HepG2 (cell line): ENCODE measurements at regions not wholly inside any gene's neighbourhood (a gene's known extent, or its start where the extent isn't known, plus 50 kb on each side); places are given as distances from the start of the nearest gene placed in this dataset.

Experiments used
- CBX5 ChIP-seq: sonication (generic); formaldehyde crosslinking; IDR thresholded peaks from 2 replicates; pipeline ENCODE4 v1.4.0; 2020; ENCODE audit warnings: missing genetic modification reagents, borderline replicate concordance
- CEBPB ChIP-seq: IDR thresholded peaks from 2 replicates; pipeline ENCODE4 v1.6.1; 2011; ENCODE audit warnings: low read depth, low read length, improper control_type of control experiment, borderline replicate concordance
- FOXP1 ChIP-seq, 2 experiments: fragments of 450-650 bp in 1 of 2; IDR thresholded peaks; 2 replicates each; pipeline ENCODE4 v1.6.1; 2017 to 2018; ENCODE audit warnings: antibody characterized with exemption in 1 of 2
- HIVEP1 ChIP-seq: sonication (generic); formaldehyde crosslinking; IDR thresholded peaks from 2 replicates; pipeline ENCODE4 v1.4.0; 2020; ENCODE audit warnings: mild to moderate bottlenecking, missing genetic modification reagents
- HOXA3 ChIP-seq: sonication (generic); formaldehyde crosslinking; IDR thresholded peaks from 2 replicates; pipeline ENCODE4 v1.5.0; 2020; ENCODE audit warnings: missing genetic modification reagents
- MATR3 ChIP-seq: sonication (generic); formaldehyde crosslinking; IDR thresholded peaks from 2 replicates; pipeline ENCODE4 v1.4.0; 2020; ENCODE audit warnings: missing genetic modification reagents
- SIX4 ChIP-seq: sonication (generic); formaldehyde crosslinking; IDR thresholded peaks from 2 replicates; pipeline ENCODE4 v1.4.0; 2020; ENCODE audit warnings: missing genetic modification reagents
- ZNF296 ChIP-seq: sonication (generic); formaldehyde crosslinking; conservative IDR thresholded peaks from 2 replicates; pipeline ENCODE4 v1.5.0; 2020; ENCODE audit warnings: mild to moderate bottlenecking, missing genetic modification reagents
- ZNF530 ChIP-seq: sonication (generic); formaldehyde crosslinking; IDR thresholded peaks from 2 replicates; pipeline ENCODE4 v1.5.0; 2020; ENCODE audit warnings: low read depth, mild to moderate bottlenecking, missing genetic modification reagents
- TF ChIP-seq, protein P1 (sequence below): sonication (generic); formaldehyde crosslinking; IDR thresholded peaks from 2 replicates; pipeline ENCODE4 v1.4.0; 2020; ENCODE audit warnings: missing genetic modification reagents, borderline replicate concordance
- TF ChIP-seq, protein P2 (sequence below): sonication (generic); formaldehyde crosslinking; IDR thresholded peaks from 2 replicates; pipeline ENCODE4 v1.9.0; 2021; ENCODE audit warnings: missing genetic modification reagents, borderline replicate concordance
- TF ChIP-seq, protein P3 (sequence below), 2 experiments: sonication (generic) in 1 of 2; formaldehyde crosslinking in 1 of 2; IDR thresholded peaks; 2 replicates each; pipeline versions ENCODE4 v1.5.1 to v1.6.1; 2011 to 2020; ENCODE audit warnings: borderline replicate concordance in 1 of 2, low read depth in 1 of 2, low read length in 1 of 2, mild to moderate bottlenecking in 1 of 2, missing genetic modification reagents in 1 of 2, moderate library complexity in 1 of 2

DNA sequence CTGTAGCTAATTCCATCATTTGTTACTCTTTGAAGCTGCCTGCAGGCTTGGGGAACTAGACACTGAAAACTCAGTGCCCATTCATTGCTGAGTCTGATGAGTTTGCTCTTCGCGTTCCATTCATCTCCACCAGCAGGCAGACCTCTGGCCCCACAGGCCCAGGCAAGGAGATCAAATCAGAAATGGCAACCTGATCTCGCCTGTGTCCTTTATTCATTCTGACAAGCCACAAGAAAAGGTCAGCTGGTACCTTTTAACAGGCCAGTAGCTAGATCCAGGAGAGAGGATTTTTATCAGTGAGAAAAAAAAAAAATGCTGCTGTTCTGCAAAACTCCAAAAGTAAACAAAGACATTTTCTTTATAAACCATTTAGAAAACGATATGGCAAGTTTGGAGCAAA, 742.5 kb downstream of the ETS1 start (continued):
- TF ChIP-seq, protein P1, sequence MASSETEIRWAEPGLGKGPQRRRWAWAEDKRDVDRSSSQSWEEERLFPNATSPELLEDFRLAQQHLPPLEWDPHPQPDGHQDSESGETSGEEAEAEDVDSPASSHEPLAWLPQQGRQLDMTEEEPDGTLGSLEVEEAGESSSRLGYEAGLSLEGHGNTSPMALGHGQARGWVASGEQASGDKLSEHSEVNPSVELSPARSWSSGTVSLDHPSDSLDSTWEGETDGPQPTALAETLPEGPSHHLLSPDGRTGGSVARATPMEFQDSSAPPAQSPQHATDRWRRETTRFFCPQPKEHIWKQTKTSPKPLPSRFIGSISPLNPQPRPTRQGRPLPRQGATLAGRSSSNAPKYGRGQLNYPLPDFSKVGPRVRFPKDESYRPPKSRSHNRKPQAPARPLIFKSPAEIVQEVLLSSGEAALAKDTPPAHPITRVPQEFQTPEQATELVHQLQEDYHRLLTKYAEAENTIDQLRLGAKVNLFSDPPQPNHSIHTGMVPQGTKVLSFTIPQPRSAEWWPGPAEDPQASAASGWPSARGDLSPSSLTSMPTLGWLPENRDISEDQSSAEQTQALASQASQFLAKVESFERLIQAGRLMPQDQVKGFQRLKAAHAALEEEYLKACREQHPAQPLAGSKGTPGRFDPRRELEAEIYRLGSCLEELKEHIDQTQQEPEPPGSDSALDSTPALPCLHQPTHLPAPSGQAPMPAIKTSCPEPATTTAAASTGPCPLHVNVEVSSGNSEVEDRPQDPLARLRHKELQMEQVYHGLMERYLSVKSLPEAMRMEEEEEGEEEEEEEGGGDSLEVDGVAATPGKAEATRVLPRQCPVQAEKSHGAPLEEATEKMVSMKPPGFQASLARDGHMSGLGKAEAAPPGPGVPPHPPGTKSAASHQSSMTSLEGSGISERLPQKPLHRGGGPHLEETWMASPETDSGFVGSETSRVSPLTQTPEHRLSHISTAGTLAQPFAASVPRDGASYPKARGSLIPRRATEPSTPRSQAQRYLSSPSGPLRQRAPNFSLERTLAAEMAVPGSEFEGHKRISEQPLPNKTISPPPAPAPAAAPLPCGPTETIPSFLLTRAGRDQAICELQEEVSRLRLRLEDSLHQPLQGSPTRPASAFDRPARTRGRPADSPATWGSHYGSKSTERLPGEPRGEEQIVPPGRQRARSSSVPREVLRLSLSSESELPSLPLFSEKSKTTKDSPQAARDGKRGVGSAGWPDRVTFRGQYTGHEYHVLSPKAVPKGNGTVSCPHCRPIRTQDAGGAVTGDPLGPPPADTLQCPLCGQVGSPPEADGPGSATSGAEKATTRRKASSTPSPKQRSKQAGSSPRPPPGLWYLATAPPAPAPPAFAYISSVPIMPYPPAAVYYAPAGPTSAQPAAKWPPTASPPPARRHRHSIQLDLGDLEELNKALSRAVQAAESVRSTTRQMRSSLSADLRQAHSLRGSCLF (CRISPR knock-in tag), result no peak
- no peak for TF ChIP-seq ZNF296 (CRISPR knock-in tag)
- TF ChIP-seq ZNF530 (CRISPR knock-in tag), result no peak
- TF ChIP-seq CBX5 (CRISPR knock-in tag), result no peak
- TF ChIP-seq MATR3, result no peak
- no peak for TF ChIP-seq FOXP1 (IDR thresholded peaks at IDR 0.05)
- no peak for TF ChIP-seq FOXP1 (CRISPR knock-in tag; IDR thresholded peaks at IDR 0.05)
- TF ChIP-seq, protein P2, sequence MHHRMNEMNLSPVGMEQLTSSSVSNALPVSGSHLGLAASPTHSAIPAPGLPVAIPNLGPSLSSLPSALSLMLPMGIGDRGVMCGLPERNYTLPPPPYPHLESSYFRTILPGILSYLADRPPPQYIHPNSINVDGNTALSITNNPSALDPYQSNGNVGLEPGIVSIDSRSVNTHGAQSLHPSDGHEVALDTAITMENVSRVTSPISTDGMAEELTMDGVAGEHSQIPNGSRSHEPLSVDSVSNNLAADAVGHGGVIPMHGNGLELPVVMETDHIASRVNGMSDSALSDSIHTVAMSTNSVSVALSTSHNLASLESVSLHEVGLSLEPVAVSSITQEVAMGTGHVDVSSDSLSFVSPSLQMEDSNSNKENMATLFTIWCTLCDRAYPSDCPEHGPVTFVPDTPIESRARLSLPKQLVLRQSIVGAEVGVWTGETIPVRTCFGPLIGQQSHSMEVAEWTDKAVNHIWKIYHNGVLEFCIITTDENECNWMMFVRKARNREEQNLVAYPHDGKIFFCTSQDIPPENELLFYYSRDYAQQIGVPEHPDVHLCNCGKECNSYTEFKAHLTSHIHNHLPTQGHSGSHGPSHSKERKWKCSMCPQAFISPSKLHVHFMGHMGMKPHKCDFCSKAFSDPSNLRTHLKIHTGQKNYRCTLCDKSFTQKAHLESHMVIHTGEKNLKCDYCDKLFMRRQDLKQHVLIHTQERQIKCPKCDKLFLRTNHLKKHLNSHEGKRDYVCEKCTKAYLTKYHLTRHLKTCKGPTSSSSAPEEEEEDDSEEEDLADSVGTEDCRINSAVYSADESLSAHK, result no peak
- no peak for TF ChIP-seq HIVEP1 (CRISPR knock-in tag)
- no peak for TF ChIP-seq CEBPB
- TF ChIP-seq, protein P3, sequence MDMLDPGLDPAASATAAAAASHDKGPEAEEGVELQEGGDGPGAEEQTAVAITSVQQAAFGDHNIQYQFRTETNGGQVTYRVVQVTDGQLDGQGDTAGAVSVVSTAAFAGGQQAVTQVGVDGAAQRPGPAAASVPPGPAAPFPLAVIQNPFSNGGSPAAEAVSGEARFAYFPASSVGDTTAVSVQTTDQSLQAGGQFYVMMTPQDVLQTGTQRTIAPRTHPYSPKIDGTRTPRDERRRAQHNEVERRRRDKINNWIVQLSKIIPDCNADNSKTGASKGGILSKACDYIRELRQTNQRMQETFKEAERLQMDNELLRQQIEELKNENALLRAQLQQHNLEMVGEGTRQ (IDR thresholded peaks at IDR 0.05; ENCODE audit: low read depth, low read length), result no peak
- TF ChIP-seq, protein P3 (CRISPR knock-in tag; IDR thresholded peaks at IDR 0.05; ENCODE audit: borderline replicate concordance), result no peak
- no peak for TF ChIP-seq HOXA3 (CRISPR knock-in tag)
- no peak for TF ChIP-seq SIX4 (CRISPR knock-in tag)
